ENCODE measurements at regions not wholly inside any gene's neighbourhood (a gene's known extent, or its start where the extent isn't known, plus 50 kb on each side); places are given as distances from the start of the nearest gene placed in this dataset.

GRCh38 chr3:165640970-165641369, 196.3 kb downstream of the BCHE start:
- Histone ChIP-seq H3K27ac (no peak overlapping the region), H3K4me1 (no peaks in the 10 kb centered on the region), H3K27me3 (no peaks in the 10 kb centered on the region), H3K36me3 (no peaks in the 10 kb centered on the region), H3K4me3 (no peak overlapping the region), H3K9me3 (no peaks in the 10 kb centered on the region)
- ATAC-seq: peak; percentile 64
- intact Hi-C loops (cut with DNase I): no loop called here
- no peak for DNase-seq
- no peak for TF ChIP-seq CTCF (IDR thresholded peaks at IDR 0.05)

DNA sequence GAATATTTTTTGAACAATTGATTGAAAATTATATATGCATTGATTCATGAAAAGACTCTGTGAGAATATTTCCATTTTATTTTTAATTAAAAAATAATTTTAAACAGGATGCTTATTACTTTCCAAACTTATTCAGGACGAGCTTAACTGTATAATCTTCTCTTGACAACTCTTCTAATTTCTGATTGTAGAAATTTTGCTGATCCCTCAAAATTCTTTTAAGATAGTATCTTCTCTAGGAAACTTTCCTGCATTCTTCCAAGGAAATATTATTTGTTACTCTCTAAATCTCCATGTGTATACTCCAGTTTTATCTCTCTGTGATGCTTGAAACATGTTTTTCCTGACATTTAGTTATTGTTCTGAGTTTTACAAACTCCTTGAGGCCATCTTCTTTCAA, 197.2 kb downstream of the BCHE start:
- Histone ChIP-seq H3K4me3 (no peak overlapping the region), H3K9me3 (no peaks in the 10 kb centered on the region), H3K4me1 (no peaks in the 10 kb centered on the region), H3K27ac (no peak overlapping the region), H3K27me3 (no peaks in the 10 kb centered on the region), H3K36me3 (no peaks in the 10 kb centered on the region)
- TF ChIP-seq CTCF (IDR thresholded peaks at IDR 0.05): no peak
- ATAC-seq: no peak
- intact Hi-C loops (cut with DNase I): no loop called here
- no peak for DNase-seq

- Histone ChIP-seq H3K36me3 (no peaks in the 10 kb centered on the region), H3K27me3 (no peaks in the 10 kb centered on the region), H3K9me3 (no peaks in the 10 kb centered on the region), H3K4me1 (no peaks in the 10 kb centered on the region), H3K27ac (no peak overlapping the region), H3K4me3 (no peak overlapping the region)
- no peak for TF ChIP-seq CTCF (IDR thresholded peaks at IDR 0.05)
- ATAC-seq (no peak), DNase-seq (no peak)
- intact Hi-C loops (cut with DNase I): no loop called here
Measured at GRCh38 chr3:165638034-165638433, 199.2 kb downstream of the BCHE start.

DNA sequence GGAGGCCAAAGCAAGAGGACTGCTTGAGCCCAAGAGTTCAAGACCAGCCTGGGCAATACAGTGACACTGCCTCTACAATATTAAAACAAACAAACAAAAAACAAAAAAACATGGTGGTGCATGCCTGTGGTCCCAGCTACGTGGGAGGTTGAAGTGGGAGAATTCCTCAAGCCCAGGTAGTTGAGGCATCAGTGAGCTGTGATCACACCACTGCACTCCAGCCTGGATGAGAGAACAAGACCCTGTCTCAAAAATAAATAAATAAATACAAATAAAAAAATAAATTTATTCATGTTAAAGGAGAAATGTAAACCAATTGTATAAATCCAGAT, 200.6 kb downstream of the BCHE start:
- intact Hi-C loops (cut with DNase I): no loop called here
- Histone ChIP-seq H3K27me3 (no peaks in the 10 kb centered on the region), H3K4me1 (no peaks in the 10 kb centered on the region), H3K4me3 (no peak overlapping the region), H3K36me3 (no peaks in the 10 kb centered on the region), H3K9me3 (no peaks in the 10 kb centered on the region), H3K27ac (no peak overlapping the region)
- DNase-seq (no peak), ATAC-seq (no peak)
- TF ChIP-seq CTCF (IDR thresholded peaks at IDR 0.05): no peak

DNA sequence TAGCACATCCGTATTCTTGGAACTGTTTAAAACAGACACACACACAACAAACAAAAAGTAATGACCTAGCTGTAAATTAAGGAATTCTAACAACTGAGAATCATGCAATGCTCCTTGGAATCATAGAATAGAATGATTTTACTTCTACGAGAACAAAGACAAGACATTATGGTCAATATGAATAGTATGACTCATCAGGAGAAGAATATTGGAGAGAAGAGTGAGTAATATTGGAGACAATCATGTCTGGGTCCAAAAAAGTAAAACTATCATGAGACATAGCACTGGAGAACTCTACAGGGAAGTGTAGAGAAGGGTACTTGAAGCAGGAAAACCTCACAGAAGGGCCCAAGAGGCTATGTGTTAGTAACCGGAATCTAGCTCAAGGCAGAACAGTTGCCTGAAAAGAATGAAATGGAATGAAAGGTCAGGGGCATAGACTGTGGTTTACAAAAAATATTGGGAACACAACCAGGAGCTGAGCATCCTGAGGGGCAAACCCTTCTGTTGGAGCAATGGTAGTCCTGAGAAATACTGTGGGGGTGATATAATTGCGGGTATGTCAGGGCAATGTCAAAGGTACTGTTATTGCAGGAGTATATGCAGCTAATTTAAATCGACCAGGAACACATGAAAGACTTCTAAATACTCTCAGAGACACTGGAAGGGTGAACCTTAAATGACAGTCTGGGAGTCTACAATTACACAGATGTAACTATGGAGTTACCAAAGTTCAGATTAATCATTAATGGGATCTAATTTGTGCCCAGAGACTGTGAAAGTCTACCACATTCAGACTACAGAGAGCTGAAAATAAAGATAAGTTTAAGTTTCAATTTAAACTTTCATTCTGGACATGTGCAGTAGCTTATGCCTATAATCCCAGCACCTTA, 201.2 kb downstream of the BCHE start:
- Histone ChIP-seq H3K27ac (no peak overlapping the region), H3K4me1 (no peaks in the 10 kb centered on the region), H3K9me3 (no peaks in the 10 kb centered on the region), H3K27me3 (no peaks in the 10 kb centered on the region), H3K36me3 (no peaks in the 10 kb centered on the region), H3K4me3 (no peak overlapping the region)
- DNase-seq: no peak
- TF ChIP-seq CTCF (IDR thresholded peaks at IDR 0.05): no peak
- intact Hi-C loops (cut with DNase I): no loop called here
- ATAC-seq: no peak

Data from upper lobe of right lung (tissue), 1 donor.